WERI-Rb-1 (cell line): ENCODE measurements at regions not wholly inside any gene's neighbourhood (a gene's known extent, or its start where the extent isn't known, plus 50 kb on each side); places are given as distances from the start of the nearest gene placed in this dataset.

Experiments used
- DNase-seq: peaks from one replicate; pipeline ENCODE4 v3.0.0-alpha.2; 2020
- H3K27ac ChIP-seq: fragments of 250-450 bp; sonication (Bioruptor Pico); 2 replicates; pipeline ENCODE4 v1.5.1; 2020; ENCODE audit warnings: mild to moderate bottlenecking, moderate library complexity
- H3K27me3 ChIP-seq: fragments of 250-450 bp; sonication (Bioruptor Pico); 2 replicates; pipeline ENCODE4 v1.5.1; 2021; ENCODE audit warnings: mild to moderate bottlenecking, low read depth, moderate library complexity; ENCODE audit not compliant: insufficient read depth, severe bottlenecking
- H3K36me3 ChIP-seq: fragments of 250-450 bp; sonication (Bioruptor Pico); 2 replicates; pipeline ENCODE4 v1.5.1; 2020; ENCODE audit warnings: mild to moderate bottlenecking, moderate library complexity
- H3K4me3 ChIP-seq: 2 replicates; pipeline ENCODE4 v1.5.1; 2011; ENCODE audit warnings: low read depth, mild to moderate bottlenecking, control low read depth, low read length
- H3K9me3 ChIP-seq: fragments of 250-450 bp; sonication (Bioruptor Pico); 2 replicates; pipeline ENCODE4 v1.5.1; 2021; ENCODE audit warnings: mild to moderate bottlenecking, moderate library complexity; ENCODE audit not compliant: severe bottlenecking
- CTCF ChIP-seq: IDR thresholded peaks from 2 replicates; pipeline ENCODE4 v1.5.1; 2011; ENCODE audit warnings: low read depth, mild to moderate bottlenecking, control low read depth, inconsistent platforms, low read length

GRCh38 chr18:30501594-30501993 lies 540.9 kb downstream of the DSC3 start:
- Histone ChIP-seq H3K27me3 (no peaks in the 10 kb centered on the region), H3K27ac (no peak overlapping the region), H3K9me3 (no peaks in the 10 kb centered on the region), H3K4me3 (no peak overlapping the region), H3K36me3 (no peaks in the 10 kb centered on the region)
- no peak for DNase-seq
- TF ChIP-seq CTCF: no peak

GRCh38 chr18:30500240-30500945 lies 542.1 kb downstream of the DSC3 start:
- DNase-seq: no peak

GRCh38 chr18:30499721-30500120 lies 542.8 kb downstream of the DSC3 start:
- H3K27me3 ChIP-seq: no peaks in the 10 kb centered on the region
- no peak overlapping the region for H3K27ac ChIP-seq
- H3K9me3 ChIP-seq: no peaks in the 10 kb centered on the region
- DNase-seq: no peak
- TF ChIP-seq CTCF: no peak
- H3K4me3 ChIP-seq: no peak overlapping the region
- no peaks in the 10 kb centered on the region for H3K36me3 ChIP-seq

More at GRCh38 chr18:30500240-30500945, 542.1 kb downstream of the DSC3 start:
- no peak for TF ChIP-seq CTCF
- H3K4me3 ChIP-seq: no peak overlapping the region
- H3K27ac ChIP-seq: no peak overlapping the region
- no peaks in the 10 kb centered on the region for H3K9me3 ChIP-seq
- H3K27me3 ChIP-seq: no peaks in the 10 kb centered on the region
- no peaks in the 10 kb centered on the region for H3K36me3 ChIP-seq

- Histone ChIP-seq H3K27ac (no peak overlapping the region), H3K9me3 (no peaks in the 10 kb centered on the region), H3K4me3 (no peak overlapping the region), H3K27me3 (no peaks in the 10 kb centered on the region), H3K36me3 (no peaks in the 10 kb centered on the region)
- no peak for DNase-seq
- TF ChIP-seq CTCF: no peak
Observed at GRCh38 chr18:30492552-30493129, 549.9 kb downstream of the DSC3 start.

- Histone ChIP-seq H3K9me3 (no peaks in the 10 kb centered on the region), H3K4me3 (no peak overlapping the region), H3K36me3 (no peaks in the 10 kb centered on the region), H3K27ac (no peak overlapping the region), H3K27me3 (no peaks in the 10 kb centered on the region)
- DNase-seq: no peak
- TF ChIP-seq CTCF: no peak
Observed at GRCh38 chr18:30491815-30492551, 550.6 kb downstream of the DSC3 start.
